NCI-H748 (cell line): ENCODE measurements at regions not wholly inside any gene's neighbourhood (a gene's known extent, or its start where the extent isn't known, plus 50 kb on each side); places are given as distances from the start of the nearest gene placed in this dataset.

Experiments
- DNase-seq: peaks from one replicate; lab custom pipeline; 2025; ENCODE audit not compliant: unreplicated experiment; lab: John Stamatoyannopoulos, UW

- no peak for DNase-seq
These were observed 95.7 kb upstream of the C3orf80 start for GRCh38 chr3:160129459-160130061.

- DNase-seq, result no peak
These were observed 95.2 kb upstream of the C3orf80 start for GRCh38 chr3:160130071-160130470.

GRCh38 chr3:160130950-160131349, 94.3 kb upstream of the C3orf80 start:
- DNase-seq, result no peak

- DNase-seq, result no peak
These were observed 93.0 kb upstream of the C3orf80 start for GRCh38 chr3:160132226-160132625.

- DNase-seq, result no peak
These were observed 91.5 kb upstream of the C3orf80 start for GRCh38 chr3:160133757-160134156.

GRCh38 chr3:160134454-160134853, 90.8 kb upstream of the C3orf80 start:
- DNase-seq, result no peak

GRCh38 chr3:160134964-160135363, 90.3 kb upstream of the C3orf80 start:
- no peak for DNase-seq

GRCh38 chr3:160135851-160136250, 89.4 kb upstream of the C3orf80 start:
- DNase-seq, result no peak

- no peak for DNase-seq
These were observed 88.8 kb upstream of the C3orf80 start for GRCh38 chr3:160136421-160136820.

GRCh38 chr3:160139291-160139690, 85.9 kb upstream of the C3orf80 start:
- no peak for DNase-seq

- no peak for DNase-seq
These were observed 84.5 kb upstream of the C3orf80 start for GRCh38 chr3:160140756-160141155.

GRCh38 chr3:160141485-160142185, 83.6 kb upstream of the C3orf80 start:
- DNase-seq, result no peak

GRCh38 chr3:160143482-160143881, 81.7 kb upstream of the C3orf80 start:
- no peak for DNase-seq

- no peak for DNase-seq
These were observed 75.2 kb upstream of the C3orf80 start for GRCh38 chr3:160150066-160150465.

- no peak for DNase-seq
These were observed 74.7 kb upstream of the C3orf80 start for GRCh38 chr3:160150525-160150924.

- DNase-seq, result no peak
These were observed 72.6 kb upstream of the C3orf80 start for GRCh38 chr3:160152638-160153037.

- DNase-seq, result no peak
These were observed 71.2 kb upstream of the C3orf80 start for GRCh38 chr3:160154033-160154432.

GRCh38 chr3:160154596-160154995, 70.6 kb upstream of the C3orf80 start:
- no peak for DNase-seq

GRCh38 chr3:160157321-160157720, 67.9 kb upstream of the C3orf80 start:
- no peak for DNase-seq

- no peak for DNase-seq
These were observed 65.9 kb upstream of the C3orf80 start for GRCh38 chr3:160159341-160159740.

GRCh38 chr3:160159806-160160205, 65.4 kb upstream of the C3orf80 start:
- no peak for DNase-seq

GRCh38 chr3:160161921-160162320, 63.3 kb upstream of the C3orf80 start:
- DNase-seq, result no peak

GRCh38 chr3:160162440-160162839, 62.8 kb upstream of the C3orf80 start:
- DNase-seq, result peak; percentile 2
